DMS 273 (cell line): ENCODE measurements at regions not wholly inside any gene's neighbourhood (a gene's known extent, or its start where the extent isn't known, plus 50 kb on each side); places are given as distances from the start of the nearest gene placed in this dataset.
"Not testable (repeated sequence)": the region's sequence is repeated elsewhere in the genome, so short reads cannot be mapped to it uniquely, and the experiment has no call there.

Experiments
- DNase-seq: peaks from one replicate; lab custom pipeline; 2025; ENCODE audit not compliant: unreplicated experiment; lab: John Stamatoyannopoulos, UW

DNA sequence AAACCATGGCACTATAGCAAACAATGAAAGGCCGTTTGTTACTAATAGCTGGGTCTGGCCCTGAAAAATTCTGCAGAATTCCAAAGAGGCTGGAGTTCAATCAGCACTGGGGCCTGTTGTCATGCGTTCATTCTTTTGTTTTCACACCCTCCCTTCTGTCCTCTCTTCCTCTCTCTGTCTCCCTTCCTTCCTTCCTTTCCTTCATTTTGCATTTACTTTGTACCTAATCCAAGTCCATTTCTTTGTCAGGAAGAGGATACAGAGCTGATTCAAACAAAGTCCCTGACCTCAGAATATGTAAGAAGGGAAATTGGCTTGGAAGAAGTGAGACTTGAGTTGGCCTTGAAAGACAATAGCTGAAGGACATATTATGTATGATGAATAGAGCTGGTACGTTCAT lies 119.6 kb upstream of the LDB2 start:
- no peak for DNase-seq

GRCh38 chr4:17013382-17014006 lies 115.0 kb upstream of the LDB2 start:
- DNase-seq = no peak

DNA sequence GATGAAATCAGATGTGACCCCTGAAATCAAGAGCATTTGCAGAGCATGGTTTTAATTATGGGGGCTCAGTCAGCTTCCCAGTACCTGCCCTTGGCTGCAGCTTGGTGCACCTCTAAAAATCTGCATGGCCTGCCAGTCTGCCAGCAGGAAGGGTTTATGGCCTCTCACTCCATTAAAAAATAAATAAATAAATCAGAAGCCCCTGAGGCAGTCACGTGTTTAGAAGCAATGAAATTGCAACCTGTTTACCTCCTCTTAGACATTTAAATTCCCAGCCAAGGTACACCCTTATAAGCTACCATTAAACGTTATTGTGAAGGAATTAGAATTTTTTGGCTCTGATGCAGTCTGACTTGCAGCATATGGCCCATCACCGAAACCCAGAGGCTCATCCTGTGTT lies 114.0 kb upstream of the LDB2 start:
- no peak for DNase-seq

DNA sequence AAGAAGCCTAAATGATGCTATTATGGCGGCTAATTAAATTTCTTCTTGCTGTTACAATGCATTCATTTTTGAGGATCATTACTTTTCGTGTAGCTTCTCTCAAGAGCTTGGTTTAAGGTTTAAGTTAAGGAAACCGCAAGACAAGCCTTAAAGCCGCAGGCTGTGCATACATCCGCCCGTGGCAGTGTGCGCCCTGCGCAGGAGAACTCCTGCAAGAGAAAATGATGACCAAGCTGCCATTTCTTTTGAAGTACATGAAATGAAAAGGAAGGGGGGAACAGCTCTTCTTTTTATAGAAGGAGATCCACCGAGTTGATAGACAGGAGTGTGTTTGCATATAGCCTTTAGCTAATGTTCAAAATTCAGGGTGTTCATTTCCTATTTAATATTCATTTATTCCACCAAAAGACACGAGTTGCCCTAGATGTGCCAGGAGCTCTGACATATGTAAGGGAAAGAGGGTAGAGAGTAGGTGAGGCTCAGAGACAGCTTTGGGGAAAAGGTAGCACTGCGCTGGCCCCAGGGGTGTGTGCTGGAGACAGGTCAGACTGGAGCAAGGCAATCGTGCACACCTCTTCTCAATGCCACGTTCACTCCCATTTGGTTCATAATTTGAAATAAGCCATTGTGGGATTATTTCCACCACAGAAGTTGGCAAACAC lies 112.1 kb upstream of the LDB2 start:
- DNase-seq = no peak

DNA sequence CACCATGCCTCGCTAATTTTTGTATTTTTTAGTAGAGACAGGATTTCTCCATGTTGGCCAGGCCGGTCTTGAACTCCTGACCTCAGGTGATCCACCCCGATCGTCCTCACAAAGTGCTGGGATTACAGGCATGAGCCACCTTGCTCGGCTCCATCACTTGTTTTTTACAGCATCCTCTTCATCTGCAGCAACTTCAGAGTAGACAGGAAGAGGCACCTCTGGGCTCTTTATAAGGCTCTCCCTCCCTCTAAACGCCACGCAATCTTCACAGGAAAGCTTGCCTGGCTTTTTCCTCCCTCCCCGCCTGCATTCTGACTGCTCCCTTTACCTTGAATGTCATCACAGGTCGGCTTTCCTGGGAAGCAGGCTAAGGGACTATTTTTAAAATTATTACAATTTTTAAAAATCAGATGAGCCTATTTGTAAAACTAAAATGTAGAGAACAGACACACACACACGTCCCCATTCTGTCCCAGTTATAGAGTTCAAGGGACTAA lies 111.5 kb upstream of the LDB2 start:
- DNase-seq = no peak

- DNase-seq = no peak
Observed at GRCh38 chr4:17008834-17009345, 110.4 kb upstream of the LDB2 start.

DNA sequence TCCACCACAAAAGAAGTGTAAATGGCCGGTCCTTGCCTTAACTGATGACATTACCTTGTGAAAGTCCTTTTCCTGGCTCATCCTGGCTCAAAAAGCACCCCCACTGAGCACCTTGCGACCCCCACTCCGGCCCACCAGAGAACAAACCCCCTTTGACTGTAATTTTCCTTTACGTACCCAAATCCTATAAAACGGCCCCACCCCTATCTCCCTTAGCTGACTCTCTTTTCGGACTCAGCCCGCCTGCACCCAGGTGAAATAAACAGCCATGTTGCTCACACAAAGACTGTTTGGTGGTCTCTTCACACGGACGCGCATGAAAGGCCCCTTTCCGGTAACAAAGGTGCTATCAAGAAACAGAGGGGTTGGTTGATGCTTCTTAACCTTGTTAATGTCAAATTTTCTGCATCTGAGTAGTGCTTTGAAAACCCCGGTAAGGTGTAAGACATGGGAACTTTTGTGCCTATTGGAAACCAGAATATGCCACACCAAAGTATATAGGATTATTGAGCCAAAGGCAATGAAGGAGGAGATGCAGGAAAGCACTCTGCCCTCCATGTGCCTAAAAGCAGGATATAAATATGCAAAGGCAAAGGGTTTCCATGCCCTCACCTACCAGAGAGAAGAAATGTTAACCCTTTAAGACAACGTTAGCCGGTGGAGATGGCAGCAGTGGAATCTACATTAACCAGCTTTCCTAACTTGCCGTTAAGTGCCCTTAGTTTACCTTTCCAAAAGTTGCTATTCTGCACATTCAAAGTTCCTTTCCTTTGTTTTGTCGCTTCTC lies 105.4 kb upstream of the LDB2 start:
- DNase-seq = not testable (repeated sequence)

GRCh38 chr4:16995451-16995850 lies 97.0 kb upstream of the LDB2 start:
- DNase-seq = no peak

DNA sequence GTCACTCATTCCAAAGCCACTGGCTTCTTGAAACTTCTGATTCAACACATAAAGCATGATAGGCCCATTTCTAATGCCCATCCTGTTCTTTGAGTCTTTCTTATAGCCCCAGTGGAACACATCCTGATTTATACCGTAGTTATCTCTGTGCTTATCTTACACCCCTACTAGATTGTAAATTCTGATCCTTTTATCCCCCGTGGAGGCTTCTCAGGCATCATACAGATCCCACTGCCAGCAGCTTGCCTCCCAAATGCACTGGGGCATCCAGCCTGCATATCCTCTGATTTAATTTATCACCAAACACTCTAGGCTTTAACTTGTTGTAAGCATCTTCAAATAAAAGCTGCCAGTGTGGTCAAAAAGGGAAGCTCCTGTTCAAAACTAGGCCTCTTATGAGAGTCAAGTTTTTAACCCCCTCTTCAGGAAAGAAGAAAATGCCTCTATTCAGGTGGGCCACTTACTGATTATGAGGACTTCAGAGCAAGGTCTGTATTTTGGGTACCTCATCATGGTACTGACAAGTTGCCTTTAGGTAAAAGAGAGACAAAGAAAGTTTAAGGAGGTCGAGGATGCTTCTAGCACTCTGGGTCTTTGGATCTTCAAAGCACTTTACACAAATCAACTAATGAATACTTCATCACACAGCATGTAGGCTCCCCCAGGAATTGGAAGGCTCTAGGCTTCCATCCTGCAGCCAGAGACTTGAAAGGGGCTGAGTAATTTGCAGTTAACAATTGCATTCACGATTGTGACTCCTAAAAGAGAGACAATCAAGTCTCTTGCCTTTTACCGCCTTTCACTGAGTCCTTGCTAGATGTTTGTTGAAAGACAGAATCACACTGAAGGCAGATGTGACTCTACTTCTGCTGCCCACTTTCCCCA lies 95.8 kb upstream of the LDB2 start:
- no peak for DNase-seq

GRCh38 chr4:16992566-16993225 lies 94.3 kb upstream of the LDB2 start:
- DNase-seq = no peak

GRCh38 chr4:16991450-16991849 lies 93.0 kb upstream of the LDB2 start:
- DNase-seq = no peak

- DNase-seq = no peak
Observed at GRCh38 chr4:16989371-16989770, 90.9 kb upstream of the LDB2 start.

DNA sequence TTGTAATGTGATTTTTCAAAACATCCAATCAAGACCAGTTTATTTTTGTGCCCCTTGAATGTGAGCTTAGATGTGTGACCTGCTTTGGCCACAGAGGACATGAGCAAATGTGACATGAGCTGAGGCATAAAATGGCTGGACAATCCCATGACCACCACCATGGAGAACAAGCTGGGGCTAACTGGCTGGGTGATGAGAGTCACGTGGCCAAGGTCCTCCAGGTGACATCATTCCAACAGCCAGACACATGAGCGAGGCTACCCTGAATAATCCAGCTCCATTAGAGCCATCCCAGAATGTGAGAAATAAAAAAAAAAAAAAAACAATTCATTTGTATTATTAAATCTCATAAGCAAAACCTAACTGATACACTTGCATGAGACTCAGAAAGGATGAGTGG lies 90.4 kb upstream of the LDB2 start:
- no peak for DNase-seq

DNA sequence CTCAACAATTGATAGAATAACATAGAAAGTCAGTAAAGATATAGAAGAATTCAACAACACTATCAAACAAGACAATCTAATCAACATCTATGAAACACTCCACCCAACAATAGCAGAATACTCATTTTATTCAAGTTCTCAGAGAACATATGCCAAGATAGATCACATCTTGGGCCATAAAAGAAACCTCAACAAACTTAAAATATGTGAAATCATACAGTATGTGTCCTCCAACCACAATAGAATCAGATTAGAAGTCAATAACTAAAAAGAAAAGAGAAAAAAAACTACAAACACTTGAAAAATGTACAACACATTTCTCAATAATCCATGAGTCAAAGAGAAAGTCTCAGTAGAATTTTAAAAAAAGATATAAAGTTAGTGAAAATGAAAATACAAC lies 78.6 kb upstream of the LDB2 start:
- DNase-seq = no peak

- no peak for DNase-seq
Observed at GRCh38 chr4:16969696-16970135, 71.3 kb upstream of the LDB2 start.

- DNase-seq = no peak
Observed at GRCh38 chr4:16967722-16968121, 69.3 kb upstream of the LDB2 start.

DNA sequence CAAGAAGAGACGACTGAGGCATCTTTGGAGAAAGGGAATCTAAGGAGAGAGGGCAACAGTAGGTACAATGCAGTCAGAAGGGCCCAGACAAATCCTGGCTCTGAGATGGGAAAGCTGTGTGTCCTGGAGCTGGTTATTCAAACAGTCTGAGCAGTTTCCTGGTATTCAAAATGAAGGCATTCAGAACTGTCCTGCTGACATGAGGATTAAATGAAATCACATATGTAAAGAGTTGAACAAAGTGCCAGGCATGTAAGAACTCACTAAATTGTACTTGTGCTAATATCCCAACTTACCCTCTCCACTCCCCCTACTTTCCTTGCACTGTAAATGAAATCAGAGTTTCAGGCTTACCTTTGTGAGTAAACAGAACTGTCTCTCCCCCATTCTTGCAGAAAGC lies 60.9 kb upstream of the LDB2 start:
- DNase-seq = no peak

DNA sequence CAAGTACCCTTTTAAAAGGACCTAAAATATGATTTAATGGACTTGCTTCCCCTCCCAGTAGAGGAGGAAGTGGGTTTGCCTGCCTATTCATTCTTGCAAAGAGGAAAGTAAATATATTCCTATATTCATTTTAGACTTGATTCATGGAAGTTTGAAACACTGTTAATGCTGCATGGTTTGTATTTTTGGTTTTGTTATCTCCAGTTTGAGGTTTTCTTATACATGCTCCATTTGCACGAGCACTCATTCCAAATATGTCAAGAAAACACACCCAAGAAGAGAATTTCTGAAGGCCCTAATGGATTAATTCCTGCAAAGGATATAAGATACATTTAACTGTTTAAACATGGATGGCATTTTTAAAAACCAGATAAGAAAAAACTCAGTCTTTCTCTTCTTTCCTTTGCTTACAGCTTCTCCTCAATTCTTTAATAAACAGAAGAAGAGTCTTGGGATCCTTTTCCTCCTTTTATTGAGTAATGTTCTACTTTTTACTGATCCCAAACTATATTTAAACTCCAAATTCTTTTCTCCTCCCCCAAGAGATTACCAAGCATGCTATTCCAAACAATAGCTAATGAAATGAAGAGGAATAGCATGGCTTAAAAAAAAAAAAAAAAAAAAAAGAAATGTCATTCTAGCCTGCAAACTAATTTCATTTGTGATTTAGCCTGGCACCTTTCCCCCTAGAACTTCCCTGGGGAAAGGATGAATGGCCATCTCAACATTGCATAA lies 54.6 kb upstream of the LDB2 start:
- DNase-seq = no peak

DNA sequence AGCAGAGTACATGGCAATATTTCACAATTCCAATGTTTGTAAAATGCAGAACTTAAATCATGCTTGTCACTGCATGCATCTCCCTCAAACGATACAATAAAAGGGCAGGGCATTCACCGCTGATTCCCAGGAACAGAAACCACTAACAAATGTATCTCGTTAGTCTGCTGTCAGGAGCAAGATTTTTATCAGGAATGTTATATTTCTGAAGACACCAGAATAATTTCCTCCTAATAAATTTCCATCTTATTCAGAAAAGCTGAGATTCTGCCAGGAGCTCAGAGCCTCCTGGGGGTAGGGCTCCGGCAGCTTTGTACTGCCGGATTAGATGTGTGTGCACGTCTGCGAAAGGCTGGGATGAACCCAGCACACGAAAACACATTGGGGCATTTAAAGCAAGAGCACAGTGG lies 54.0 kb upstream of the LDB2 start:
- no peak for DNase-seq
